DND-41 (cell line): ENCODE measurements at regions not wholly inside any gene's neighbourhood (a gene's known extent, or its start where the extent isn't known, plus 50 kb on each side); places are given as distances from the start of the nearest gene placed in this dataset.

ENCODE experiments used
- CTCF ChIP-seq: IDR thresholded peaks from 2 replicates; pipeline ENCODE4 v1.5.1; 2012; ENCODE audit warnings: borderline replicate concordance, low read length, moderate library complexity, mild to moderate bottlenecking; ENCODE audit not compliant: poor library complexity, severe bottlenecking; ENCODE audit errors: extremely low read depth
- EZH2 ChIP-seq: IDR thresholded peaks from 3 replicates; pipeline ENCODE4 v1.6.1; 2012; ENCODE audit warnings: borderline replicate concordance, low read depth, mild to moderate bottlenecking, moderate library complexity, low read length, inconsistent platforms; ENCODE audit not compliant: severe bottlenecking

GRCh38 chr5:86918246-86918645 lies 300.5 kb downstream of the COX7C start:
- TF ChIP-seq CTCF = no peak
- TF ChIP-seq EZH2 = no peak
